ENCODE measurements at regions not wholly inside any gene's neighbourhood (a gene's known extent, or its start where the extent isn't known, plus 50 kb on each side); places are given as distances from the start of the nearest gene placed in this dataset.

DNA sequence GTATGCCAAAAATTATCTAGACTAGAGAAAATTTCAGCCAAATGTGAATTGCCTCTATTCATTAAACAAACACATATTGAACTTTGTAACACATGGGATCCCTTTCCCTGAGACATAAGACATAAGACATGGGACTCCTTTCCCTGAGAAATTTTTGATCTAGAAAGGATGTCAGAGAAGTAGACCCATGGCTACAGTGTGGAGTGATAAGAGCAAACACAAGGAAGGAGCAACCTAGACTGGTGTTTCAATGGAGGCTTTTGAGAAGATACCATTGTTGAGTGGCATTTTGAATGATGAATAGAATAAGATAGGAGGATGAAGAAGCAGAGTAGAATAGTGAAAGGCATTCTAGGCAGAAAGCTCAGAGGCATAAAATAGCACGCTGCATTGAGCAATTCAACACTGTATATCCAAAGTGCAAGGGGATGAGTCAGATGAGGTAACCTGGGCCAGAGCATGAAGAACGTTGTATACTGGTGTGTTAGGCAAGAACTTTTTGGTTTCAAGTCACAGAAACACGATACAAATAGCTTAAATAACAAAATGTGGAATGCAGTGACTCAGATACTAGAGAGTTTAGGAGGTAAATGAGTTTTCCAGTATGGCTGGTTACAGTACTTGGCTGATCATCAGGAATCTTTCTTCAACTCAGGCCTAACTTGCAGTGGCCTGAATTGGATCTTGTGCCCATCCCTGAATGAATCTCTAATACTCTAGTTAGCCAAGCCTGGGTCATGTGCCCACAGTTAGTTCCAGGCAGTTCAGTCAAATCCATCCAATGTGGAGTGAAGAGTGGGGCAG is 129.8 kb upstream of the TANK start:
- TF ChIP-seq, protein P1, sequence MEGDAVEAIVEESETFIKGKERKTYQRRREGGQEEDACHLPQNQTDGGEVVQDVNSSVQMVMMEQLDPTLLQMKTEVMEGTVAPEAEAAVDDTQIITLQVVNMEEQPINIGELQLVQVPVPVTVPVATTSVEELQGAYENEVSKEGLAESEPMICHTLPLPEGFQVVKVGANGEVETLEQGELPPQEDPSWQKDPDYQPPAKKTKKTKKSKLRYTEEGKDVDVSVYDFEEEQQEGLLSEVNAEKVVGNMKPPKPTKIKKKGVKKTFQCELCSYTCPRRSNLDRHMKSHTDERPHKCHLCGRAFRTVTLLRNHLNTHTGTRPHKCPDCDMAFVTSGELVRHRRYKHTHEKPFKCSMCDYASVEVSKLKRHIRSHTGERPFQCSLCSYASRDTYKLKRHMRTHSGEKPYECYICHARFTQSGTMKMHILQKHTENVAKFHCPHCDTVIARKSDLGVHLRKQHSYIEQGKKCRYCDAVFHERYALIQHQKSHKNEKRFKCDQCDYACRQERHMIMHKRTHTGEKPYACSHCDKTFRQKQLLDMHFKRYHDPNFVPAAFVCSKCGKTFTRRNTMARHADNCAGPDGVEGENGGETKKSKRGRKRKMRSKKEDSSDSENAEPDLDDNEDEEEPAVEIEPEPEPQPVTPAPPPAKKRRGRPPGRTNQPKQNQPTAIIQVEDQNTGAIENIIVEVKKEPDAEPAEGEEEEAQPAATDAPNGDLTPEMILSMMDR (IDR thresholded peaks at IDR 0.05) = no peak
- no peak for TF ChIP-seq POLR2A (IDR thresholded peaks at IDR 0.05)

All from esophagus squamous epithelium (tissue), 4 donors.